Panc1 (cell line): ENCODE measurements at regions not wholly inside any gene's neighbourhood (a gene's known extent, or its start where the extent isn't known, plus 50 kb on each side); places are given as distances from the start of the nearest gene placed in this dataset.
"Not testable (repeated sequence)": the region's sequence is repeated elsewhere in the genome, so short reads cannot be mapped to it uniquely, and the experiment has no call there.

Experiments
- SIN3A ChIP-seq: IDR thresholded peaks from 2 replicates; pipeline ENCODE4 v1.6.1; 2012; ENCODE audit warnings: low read depth, mild to moderate bottlenecking, low read length, moderate library complexity, borderline replicate concordance; ENCODE audit not compliant: insufficient read depth
- TF ChIP-seq, protein P1 (sequence below): fragments of 450-650 bp; IDR thresholded peaks from 2 replicates; pipeline ENCODE4 v1.5.1; 2017; ENCODE audit warnings: mild to moderate bottlenecking

DNA sequence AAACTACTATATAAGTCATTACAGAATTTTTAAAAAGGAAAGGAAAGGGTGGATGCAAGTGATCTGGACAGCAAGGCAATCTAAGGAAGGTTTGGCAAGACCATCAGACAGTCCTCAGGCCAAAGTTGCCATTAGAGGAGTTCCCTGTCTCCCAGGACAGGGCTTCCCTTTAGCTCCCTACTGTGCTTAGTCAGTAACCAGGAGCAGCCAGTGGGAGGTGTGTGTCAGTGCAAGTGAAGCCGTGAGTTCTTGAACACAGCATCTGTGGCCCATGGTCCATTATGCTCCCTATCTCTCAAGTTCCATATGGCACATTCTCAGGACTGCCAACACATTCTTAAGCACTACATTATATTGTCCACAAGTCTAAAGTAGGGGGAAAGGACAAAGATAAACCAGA lies 175.2 kb upstream of the FAM174A start:
- TF ChIP-seq, protein P1, sequence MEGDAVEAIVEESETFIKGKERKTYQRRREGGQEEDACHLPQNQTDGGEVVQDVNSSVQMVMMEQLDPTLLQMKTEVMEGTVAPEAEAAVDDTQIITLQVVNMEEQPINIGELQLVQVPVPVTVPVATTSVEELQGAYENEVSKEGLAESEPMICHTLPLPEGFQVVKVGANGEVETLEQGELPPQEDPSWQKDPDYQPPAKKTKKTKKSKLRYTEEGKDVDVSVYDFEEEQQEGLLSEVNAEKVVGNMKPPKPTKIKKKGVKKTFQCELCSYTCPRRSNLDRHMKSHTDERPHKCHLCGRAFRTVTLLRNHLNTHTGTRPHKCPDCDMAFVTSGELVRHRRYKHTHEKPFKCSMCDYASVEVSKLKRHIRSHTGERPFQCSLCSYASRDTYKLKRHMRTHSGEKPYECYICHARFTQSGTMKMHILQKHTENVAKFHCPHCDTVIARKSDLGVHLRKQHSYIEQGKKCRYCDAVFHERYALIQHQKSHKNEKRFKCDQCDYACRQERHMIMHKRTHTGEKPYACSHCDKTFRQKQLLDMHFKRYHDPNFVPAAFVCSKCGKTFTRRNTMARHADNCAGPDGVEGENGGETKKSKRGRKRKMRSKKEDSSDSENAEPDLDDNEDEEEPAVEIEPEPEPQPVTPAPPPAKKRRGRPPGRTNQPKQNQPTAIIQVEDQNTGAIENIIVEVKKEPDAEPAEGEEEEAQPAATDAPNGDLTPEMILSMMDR, result not testable (repeated sequence)
- TF ChIP-seq SIN3A, result not testable (repeated sequence)
